ENCODE measurements at regions not wholly inside any gene's neighbourhood (a gene's known extent, or its start where the extent isn't known, plus 50 kb on each side); places are given as distances from the start of the nearest gene placed in this dataset.

- no peak overlapping the region for H3K27ac ChIP-seq (ENCODE audit: extremely low read length, insufficient read depth, low read length)
- ChIA-PET POLR2A (no interaction called here), CTCF (ENCODE audit: low intra/inter-chr PET ratio, low total read pairs) (no interaction called here)
- no peaks in the 10 kb centered on the region for H3K36me3 ChIP-seq (replicated peaks in 1 of 2; ENCODE audit: control insufficient read depth in 1 of 2, insufficient read depth in 2 of 2, low read length in 2 of 2)
- FAIRE-seq: no peak
- H3K4me3 ChIP-seq (replicated peaks in 1 of 3; ENCODE audit: insufficient read depth in 1 of 3, low read depth in 2 of 3, low read length in 3 of 3): no peak overlapping the region
- H3K79me2 ChIP-seq (ENCODE audit: insufficient read depth, low read length): no peaks in the 10 kb centered on the region
- no TSS peak for BruUV-seq (replicated peaks)
- peaks cover 0 to 1% of the 10 kb centered on the region in 2 experiments; a peak in 1 of 5 replicates for H3K27me3 ChIP-seq (ENCODE audit: control insufficient read depth in 1 of 2, insufficient read depth in 2 of 2, low read length in 2 of 2)
- no peak for DNase-seq (ENCODE audit: low spot score)
- peaks cover 29% of the 10 kb centered on the region for H3K9me3 ChIP-seq (ENCODE audit: low read length)
- H3K9ac ChIP-seq (ENCODE audit: insufficient read depth, low read depth, low read length): no peak overlapping the region
- H3K4me1 ChIP-seq (ENCODE audit: insufficient read depth, low read length): no peaks in the 10 kb centered on the region
- intact Hi-C loops (cut with micrococcal nuclease; ENCODE audit: unreplicated experiment): no loop called here
- no peak overlapping the region for H3K4me2 ChIP-seq (ENCODE audit: low read depth, low read length)
- in situ Hi-C loops (cut with HindIII; ENCODE audit: extremely low pct_ligation_motif_present, low pct_unique_long_range_greater_than_20kb): no loop called here
- H2AFZ ChIP-seq (ENCODE audit: low read length): no peak overlapping the region
- H4K20me1 ChIP-seq (ENCODE audit: insufficient read depth, low read length): no peaks in the 10 kb centered on the region
- WGBS (ENCODE audit: low lambda C conversion rate): 4% methylated on average over 2 of the region's 2 CpGs
- TF ChIP-seq HNRNPK (IDR thresholded peaks at IDR 0.05; ENCODE audit: low read depth, low read length, poor library complexity, severe bottlenecking) (no peak), POGZ (CRISPR knock-in tag; IDR thresholded peaks at IDR 0.05) (no peak), SIN3B (IDR thresholded peaks at IDR 0.05; ENCODE audit: low read length) (no peak), ZNF124 (CRISPR knock-in tag; IDR thresholded peaks at IDR 0.05) (no peak)
- no peak for ATAC-seq
Observed at GRCh38 chr16:47829850-47830600, 325.8 kb downstream of the ABCC12 start.

- H3K79me2 ChIP-seq (ENCODE audit: insufficient read depth, low read length): no peaks in the 10 kb centered on the region
- ChIA-PET POLR2A (no interaction called here), CTCF (ENCODE audit: low intra/inter-chr PET ratio, low total read pairs) (no interaction called here)
- intact Hi-C loops (cut with micrococcal nuclease; ENCODE audit: unreplicated experiment) (no loop called here), in situ Hi-C loops (cut with HindIII; ENCODE audit: extremely low pct_ligation_motif_present, low pct_unique_long_range_greater_than_20kb) (no loop called here)
- H3K4me2 ChIP-seq (ENCODE audit: low read depth, low read length): no peak overlapping the region
- DNase-seq (ENCODE audit: low spot score) (no peak), FAIRE-seq (no peak), ATAC-seq (no peak)
- no peaks in the 10 kb centered on the region for H4K20me1 ChIP-seq (ENCODE audit: insufficient read depth, low read length)
- H3K9ac ChIP-seq (ENCODE audit: insufficient read depth, low read depth, low read length): no peak overlapping the region
- no TSS peak for BruUV-seq (replicated peaks)
- no peak overlapping the region for H3K27ac ChIP-seq (ENCODE audit: extremely low read length, insufficient read depth, low read length)
- no peak overlapping the region for H2AFZ ChIP-seq (ENCODE audit: low read length)
- H3K36me3 ChIP-seq (replicated peaks in 1 of 2; ENCODE audit: control insufficient read depth in 1 of 2, insufficient read depth in 2 of 2, low read length in 2 of 2): no peaks in the 10 kb centered on the region
- under 1% methylated on average over 4 of the region's 4 CpGs for WGBS (ENCODE audit: low lambda C conversion rate)
- peaks cover 12% of the 10 kb centered on the region for H3K9me3 ChIP-seq (ENCODE audit: low read length)
- H3K4me1 ChIP-seq (ENCODE audit: insufficient read depth, low read length): no peaks in the 10 kb centered on the region
- H3K27me3 ChIP-seq (ENCODE audit: control insufficient read depth in 1 of 2, insufficient read depth in 2 of 2, low read length in 2 of 2): peaks cover 0 to 1% of the 10 kb centered on the region in 2 experiments; a peak in 1 of 5 replicates
- H3K4me3 ChIP-seq (replicated peaks in 1 of 3; ENCODE audit: insufficient read depth in 1 of 3, low read depth in 2 of 3, low read length in 3 of 3): no peak overlapping the region
- TF ChIP-seq CSRNP1 (CRISPR knock-in tag; IDR thresholded peaks at IDR 0.05): no peak
- TF ChIP-seq HOXA5 (CRISPR knock-in tag; IDR thresholded peaks at IDR 0.05): no peak
- no peak for TF ChIP-seq ZNF777 (CRISPR knock-in tag; IDR thresholded peaks at IDR 0.05)
- no peak for TF ChIP-seq ZNF251 (CRISPR knock-in tag; IDR thresholded peaks at IDR 0.05)
- no peak for TF ChIP-seq ZNF547 (CRISPR knock-in tag; IDR thresholded peaks at IDR 0.05)
- TF ChIP-seq ZNF282 (IDR thresholded peaks at IDR 0.05; ENCODE audit: partially characterized antibody): no peak
- TF ChIP-seq ZBTB43 (CRISPR knock-in tag; conservative IDR thresholded peaks at IDR 0.05): no peak
- no peak for TF ChIP-seq ZSCAN20 (CRISPR knock-in tag; IDR thresholded peaks at IDR 0.05; ENCODE audit: borderline replicate concordance)
- TF ChIP-seq NAIF1 (CRISPR knock-in tag; IDR thresholded peaks at IDR 0.05; ENCODE audit: borderline replicate concordance): no peak
- TF ChIP-seq ZFP41 (CRISPR knock-in tag; IDR thresholded peaks at IDR 0.05; ENCODE audit: borderline replicate concordance): no peak
- TF ChIP-seq DNMT3B (CRISPR knock-in tag; conservative IDR thresholded peaks at IDR 0.05): no peak
- TF ChIP-seq ZNF33B (CRISPR knock-in tag; IDR thresholded peaks at IDR 0.05): no peak
Observed at GRCh38 chr16:47826070-47826469, 329.7 kb downstream of the ABCC12 start.
